K562 (cell line): ENCODE measurements at regions not wholly inside any gene's neighbourhood (a gene's known extent, or its start where the extent isn't known, plus 50 kb on each side); places are given as distances from the start of the nearest gene placed in this dataset.

ENCODE experiments used
- ATAC-seq: fragments of 200-7000 bp; cut with Tn5 transposase; 3 replicates; pipeline ENCODE4 v1.9.1; 2020; ENCODE audit warnings: moderate library complexity
- BruUV-seq: library from RNA; stranded (reverse); fragments of 400-500 nt; replicated peaks from 2 replicates; lab custom pipeline; 2021; lab: Mats Ljungman, UMichigan
- CTCF ChIA-PET: fragments of 300-600 bp; formaldehyde crosslinking; extraction: SDS; loops from one replicate; lab custom pipeline; 2021; ENCODE audit warnings: low intra/inter-chr PET ratio; lab: Yijun Ruan, JAX
- POLR2A ChIA-PET: fragments of 300-600, 350-650 bp; sonication (Branson Sonifier 250); formaldehyde crosslinking; extraction: SDS; loops from one replicate; lab custom pipeline; 2021; ENCODE audit warnings: antibody characterized with exemption, inconsistent platforms; lab: Yijun Ruan, JAX
- DNase-seq, 4 experiments: peaks; one replicate each; pipeline versions ENCODE4 v3.0.0 to v3.0.0-alpha.2; 2011 to 2018; ENCODE audit warnings: low spot score in 3 of 4, mixed read lengths in 3 of 4; ENCODE audit errors: extremely low read depth in 1 of 4
- FAIRE-seq: peaks from 2 replicates; lab custom pipeline; 2011; peaks lifted over from hg19 to GRCh38; lab: Jason Lieb, UNC
- H2AFZ ChIP-seq: 2 replicates; pipeline ENCODE4 v1.6.0; 2011; ENCODE audit warnings: low read depth, low read length, control low read depth, inconsistent platforms
- H3K27ac ChIP-seq: fragments of 200-600 bp; 3 replicates; pipeline ENCODE4 v1.8.0; 2011; ENCODE audit warnings: low read depth, mild to moderate bottlenecking, control low read depth, inconsistent platforms, low read length, moderate library complexity, mixed read lengths; ENCODE audit errors: extremely low read depth
- H3K27me3 ChIP-seq, 2 experiments: fragments of 300-600 bp in 1 of 2; 2 replicates in 1 of 2; 3 replicates in 1 of 2; pipeline versions ENCODE4 v1.6.0 to v1.8.0; 2011; ENCODE audit warnings: inconsistent platforms in 2 of 2, low read length in 2 of 2, mild to moderate bottlenecking in 1 of 2, mixed read lengths in 1 of 2, moderate library complexity in 1 of 2; ENCODE audit not compliant: control insufficient read depth in 2 of 2, insufficient read depth in 2 of 2
- H3K36me3 ChIP-seq: fragments of 300-600 bp; 3 replicates; pipeline ENCODE4 v1.8.0; 2011; ENCODE audit warnings: mild to moderate bottlenecking, low read length, inconsistent platforms; ENCODE audit not compliant: control insufficient read depth, insufficient read depth
- H3K4me1 ChIP-seq, 2 experiments: fragments of 200-600 bp in 1 of 2; replicated peaks in 1 of 2; 2 replicates in 1 of 2; 3 replicates in 1 of 2; pipeline versions ENCODE4 v1.5.1 to v1.8.0; 2011; ENCODE audit warnings: inconsistent platforms in 2 of 2, low read length in 2 of 2, mild to moderate bottlenecking in 1 of 2, mixed read lengths in 1 of 2, moderate library complexity in 1 of 2; ENCODE audit not compliant: control insufficient read depth in 2 of 2, insufficient read depth in 2 of 2
- H3K4me2 ChIP-seq: 2 replicates; pipeline ENCODE4 v1.6.1; 2011; ENCODE audit warnings: low read length, control low read depth, inconsistent platforms, mixed read lengths; ENCODE audit not compliant: insufficient read depth
- H3K4me3 ChIP-seq: fragments of 200-600 bp; sonication (generic), shearing (Covaris generic); 2 replicates; pipeline ENCODE4 v1.5.1; 2016; ENCODE audit warnings: control low read depth, inconsistent platforms
- H3K79me2 ChIP-seq: fragments of 200-600 bp; 3 replicates; pipeline ENCODE4 v1.8.0; 2011; ENCODE audit warnings: low read length, inconsistent platforms; ENCODE audit not compliant: control insufficient read depth, insufficient read depth
- H3K9ac ChIP-seq, 2 experiments: 2 replicates each; pipeline versions ENCODE4 v1.6.0 to v1.6.1; 2011; ENCODE audit warnings: low read depth in 2 of 2, low read length in 2 of 2, control low read depth in 1 of 2, inconsistent platforms in 1 of 2, mild to moderate bottlenecking in 1 of 2, mixed read lengths in 1 of 2; ENCODE audit not compliant: insufficient read depth in 1 of 2
- H3K9me1 ChIP-seq: one replicate; pipeline ENCODE4 v1.6.0; 2011; ENCODE audit warnings: inconsistent platforms, mild to moderate bottlenecking, low read length, moderate library complexity; ENCODE audit not compliant: control insufficient read depth, insufficient read depth
- H3K9me3 ChIP-seq: replicated peaks from 2 replicates; pipeline ENCODE4 v1.5.1; 2011; ENCODE audit warnings: low read depth, low read length, inconsistent platforms; ENCODE audit not compliant: control insufficient read depth, insufficient read depth
- H4K20me1 ChIP-seq: replicated peaks from 2 replicates; pipeline ENCODE4 v1.6.1; 2011; ENCODE audit warnings: low read length, inconsistent platforms, mixed read lengths; ENCODE audit not compliant: control insufficient read depth, insufficient read depth
- HBP1 ChIP-seq: fragments of 450-650 bp; formaldehyde crosslinking; IDR thresholded peaks from 2 replicates; pipeline ENCODE4 v1.4.0; 2022; ENCODE audit warnings: missing genetic modification characterization
- HES1 ChIP-seq: fragments of 450-650 bp; IDR thresholded peaks from 2 replicates; pipeline ENCODE4 v1.6.1; 2016; ENCODE audit warnings: low read depth, mild to moderate bottlenecking, moderate library complexity
- MEF2D ChIP-seq: conservative IDR thresholded peaks from 2 replicates; pipeline ENCODE4 v1.6.1; 2016; ENCODE audit warnings: low read depth, missing genetic modification characterization, missing compliant biosample characterization
- NUFIP1 ChIP-seq: fragments of 450-650 bp; IDR thresholded peaks from 2 replicates; pipeline ENCODE4 v1.6.1; 2018; ENCODE audit not compliant: partially characterized antibody
- POLR2AphosphoS2 ChIP-seq: IDR thresholded peaks from 2 replicates; pipeline ENCODE4 v1.6.1; 2012; ENCODE audit warnings: low read length, improper control_type of control experiment
- YBX1 ChIP-seq: fragments of 450-650 bp; IDR thresholded peaks from 2 replicates; pipeline ENCODE4 v1.7.1; 2016; ENCODE audit warnings: mild to moderate bottlenecking
- ZNF354B ChIP-seq: fragments of 250-450 bp; sonication (Bioruptor Pico); IDR thresholded peaks from 2 replicates; pipeline ENCODE4 v1.4.0; 2020
- in situ Hi-C: fragments of 300-500 bp; cut with MboI; formaldehyde crosslinking; loops from 4 replicates; pipeline ENCODE4 v1.15.0; 2018; ENCODE audit warnings: inconsistent platforms, mixed read lengths
- intact Hi-C: fragments of 100-400 bp; cut with micrococcal nuclease; formaldehyde crosslinking; loops from 2 replicates; pipeline ENCODE4 v1.14.2; 2022
- TF ChIP-seq, protein P1 (sequence below): fragments of 250-450 bp; sonication (Bioruptor Pico); IDR thresholded peaks from 2 replicates; pipeline ENCODE4 v1.5.0; 2021; ENCODE audit warnings: mild to moderate bottlenecking, borderline replicate concordance
- TF ChIP-seq, protein P2 (sequence below), 2 experiments: fragments of 450-650 bp; IDR thresholded peaks; 2 replicates each; pipeline ENCODE4 v1.6.1; 2016; ENCODE audit warnings: mild to moderate bottlenecking in 2 of 2, borderline replicate concordance in 1 of 2, low read depth in 1 of 2, moderate library complexity in 1 of 2

GRCh38 chr4:125928652-125929051 is 613.9 kb downstream of the FAT4 start (continued):
- TF ChIP-seq, protein P1, sequence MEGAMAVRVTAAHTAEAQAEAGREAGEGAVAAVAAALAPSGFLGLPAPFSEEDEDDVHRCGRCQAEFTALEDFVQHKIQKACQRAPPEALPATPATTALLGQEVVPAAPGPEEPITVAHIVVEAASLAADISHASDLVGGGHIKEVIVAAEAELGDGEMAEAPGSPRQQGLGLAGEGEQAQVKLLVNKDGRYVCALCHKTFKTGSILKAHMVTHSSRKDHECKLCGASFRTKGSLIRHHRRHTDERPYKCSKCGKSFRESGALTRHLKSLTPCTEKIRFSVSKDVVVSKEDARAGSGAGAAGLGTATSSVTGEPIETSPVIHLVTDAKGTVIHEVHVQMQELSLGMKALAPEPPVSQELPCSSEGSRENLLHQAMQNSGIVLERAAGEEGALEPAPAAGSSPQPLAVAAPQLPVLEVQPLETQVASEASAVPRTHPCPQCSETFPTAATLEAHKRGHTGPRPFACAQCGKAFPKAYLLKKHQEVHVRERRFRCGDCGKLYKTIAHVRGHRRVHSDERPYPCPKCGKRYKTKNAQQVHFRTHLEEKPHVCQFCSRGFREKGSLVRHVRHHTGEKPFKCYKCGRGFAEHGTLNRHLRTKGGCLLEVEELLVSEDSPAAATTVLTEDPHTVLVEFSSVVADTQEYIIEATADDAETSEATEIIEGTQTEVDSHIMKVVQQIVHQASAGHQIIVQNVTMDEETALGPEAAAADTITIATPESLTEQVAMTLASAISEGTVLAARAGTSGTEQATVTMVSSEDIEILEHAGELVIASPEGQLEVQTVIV = no peak
- no peak for TF ChIP-seq ZNF354B (CRISPR knock-in tag)
- no peak for TF ChIP-seq HES1
- TF ChIP-seq YBX1 = no peak
- TF ChIP-seq, all 486 proteins: peak for 0

DNA sequence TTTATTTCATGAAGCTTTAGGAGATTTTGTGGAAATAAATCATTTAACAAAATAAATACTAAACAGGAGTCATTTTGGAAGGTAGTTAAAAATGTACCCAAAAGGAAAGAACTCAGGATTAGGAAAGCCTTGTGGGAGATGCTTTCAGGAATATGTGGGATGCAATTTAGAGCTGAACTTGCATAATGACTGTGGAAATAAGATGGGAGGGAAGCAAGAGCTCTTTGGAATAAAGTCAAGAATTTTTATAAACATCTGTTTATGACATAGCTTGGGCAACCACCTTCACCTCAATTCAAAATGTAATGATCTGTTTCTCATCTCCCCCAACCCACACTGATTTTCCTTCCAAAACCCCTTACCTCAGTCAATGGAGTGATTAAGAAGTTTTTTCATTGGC is 623.8 kb downstream of the FAT4 start:
- ChIA-PET CTCF (no interaction called here), POLR2A (no interaction called here)
- Histone ChIP-seq H3K9ac (no peak overlapping the region), H3K36me3 (no peaks in the 10 kb centered on the region), H3K4me3 (no peak overlapping the region), H4K20me1 (no peaks in the 10 kb centered on the region), H3K9me1 (no peaks in the 10 kb centered on the region), H2AFZ (no peak overlapping the region), H3K4me2 (no peak overlapping the region), H3K9me3 (no peaks in the 10 kb centered on the region), H3K27me3 (no peaks in the 10 kb centered on the region), H3K27ac (no peak overlapping the region), H3K79me2 (no peaks in the 10 kb centered on the region), H3K4me1 (no peaks in the 10 kb centered on the region)
- FAIRE-seq (no peak), ATAC-seq (no peak), DNase-seq (no peak)
- no TSS peak for BruUV-seq
- in situ Hi-C loops (no loop called here), intact Hi-C loops (no loop called here)
- TF ChIP-seq NUFIP1 = no peak
- TF ChIP-seq HBP1 = no peak
- no peak for TF ChIP-seq MEF2D
- TF ChIP-seq POLR2AphosphoS2 = no peak
- TF ChIP-seq, protein P2, sequence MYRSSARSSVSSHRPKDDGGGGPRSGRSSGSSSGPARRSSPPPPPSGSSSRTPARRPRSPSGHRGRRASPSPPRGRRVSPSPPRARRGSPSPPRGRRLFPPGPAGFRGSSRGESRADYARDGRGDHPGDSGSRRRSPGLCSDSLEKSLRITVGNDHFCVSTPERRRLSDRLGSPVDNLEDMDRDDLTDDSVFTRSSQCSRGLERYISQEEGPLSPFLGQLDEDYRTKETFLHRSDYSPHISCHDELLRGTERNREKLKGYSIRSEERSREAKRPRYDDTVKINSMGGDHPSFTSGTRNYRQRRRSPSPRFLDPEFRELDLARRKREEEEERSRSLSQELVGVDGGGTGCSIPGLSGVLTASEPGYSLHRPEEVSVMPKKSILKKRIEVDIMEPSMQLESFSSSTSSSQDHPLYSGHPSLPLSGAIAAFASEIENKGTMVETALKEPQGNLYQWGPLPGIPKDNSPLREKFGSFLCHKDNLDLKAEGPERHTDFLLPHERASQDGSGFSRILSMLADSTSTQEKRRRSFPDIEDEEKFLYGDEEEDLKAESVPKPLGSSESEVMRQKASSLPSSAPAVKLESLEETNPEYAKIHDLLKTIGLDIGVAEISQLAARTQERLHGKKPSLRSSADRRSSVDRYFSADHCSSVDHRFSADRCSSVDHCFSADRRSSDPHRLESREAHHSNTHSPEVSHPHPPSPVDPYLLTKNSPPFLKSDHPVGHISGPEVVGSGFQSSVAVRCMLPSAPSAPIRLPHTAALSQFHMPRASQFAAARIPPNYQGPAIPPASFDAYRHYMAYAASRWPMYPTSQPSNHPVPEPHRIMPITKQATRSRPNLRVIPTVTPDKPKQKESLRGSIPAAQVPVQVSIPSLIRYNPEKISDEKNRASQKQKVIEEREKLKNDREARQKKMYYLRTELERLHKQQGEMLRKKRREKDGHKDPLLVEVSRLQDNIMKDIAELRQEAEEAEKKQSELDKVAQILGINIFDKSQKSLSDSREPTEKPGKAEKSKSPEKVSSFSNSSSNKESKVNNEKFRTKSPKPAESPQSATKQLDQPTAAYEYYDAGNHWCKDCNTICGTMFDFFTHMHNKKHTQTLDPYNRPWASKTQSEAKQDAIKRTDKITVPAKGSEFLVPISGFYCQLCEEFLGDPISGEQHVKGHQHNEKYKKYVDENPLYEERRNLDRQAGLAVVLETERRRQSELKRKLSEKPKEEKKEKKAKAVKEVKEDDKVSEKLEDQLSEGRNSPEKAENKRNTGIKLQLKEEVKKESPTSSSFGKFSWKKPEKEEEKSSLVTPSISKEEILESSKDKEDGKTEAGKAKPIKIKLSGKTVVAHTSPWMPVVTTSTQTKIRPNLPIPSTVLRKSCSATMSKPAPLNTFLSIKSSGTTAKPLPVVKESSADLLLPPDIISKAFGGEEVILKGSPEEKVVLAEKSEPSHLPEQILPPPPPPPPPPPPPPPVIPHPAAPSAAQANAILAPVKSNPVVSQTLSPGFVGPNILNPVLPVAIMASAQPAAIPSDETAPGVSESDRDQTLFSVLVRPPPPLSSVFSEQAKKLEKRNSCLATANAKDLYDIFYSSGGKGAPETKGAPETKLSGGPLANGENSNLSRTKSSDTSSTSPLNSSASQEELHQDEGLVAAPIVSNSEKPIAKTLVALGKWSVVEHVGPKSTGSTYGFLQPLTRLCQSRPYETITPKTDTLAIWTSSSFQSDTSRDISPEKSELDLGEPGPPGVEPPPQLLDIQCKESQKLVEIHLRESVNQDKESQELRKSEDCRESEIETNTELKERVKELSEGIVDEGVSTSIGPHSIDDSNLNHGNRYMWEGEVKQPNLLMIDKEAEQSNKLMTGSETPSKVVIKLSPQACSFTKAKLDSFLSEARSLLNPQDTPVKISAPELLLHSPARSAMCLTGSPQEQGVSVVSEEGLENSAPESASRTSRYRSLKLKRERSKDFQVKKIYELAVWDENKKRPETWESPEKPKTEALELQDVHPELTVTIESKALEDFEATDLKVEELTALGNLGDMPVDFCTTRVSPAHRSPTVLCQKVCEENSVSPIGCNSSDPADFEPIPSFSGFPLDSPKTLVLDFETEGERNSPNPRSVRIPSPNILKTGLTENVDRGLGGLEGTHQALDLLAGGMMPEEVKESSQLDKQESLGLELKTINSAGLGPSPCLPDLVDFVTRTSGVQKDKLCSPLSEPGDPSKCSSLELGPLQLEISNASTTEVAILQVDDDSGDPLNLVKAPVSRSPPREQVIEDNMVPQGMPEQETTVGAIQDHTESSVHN (IDR thresholded peaks at IDR 0.05; ENCODE audit: borderline replicate concordance in 1 of 2, low read depth in 1 of 2) = no peak
